HFFc6 (cell line): ENCODE measurements at regions not wholly inside any gene's neighbourhood (a gene's known extent, or its start where the extent isn't known, plus 50 kb on each side); places are given as distances from the start of the nearest gene placed in this dataset.

Experiments used
- DNase-seq: peaks from one replicate; pipeline ENCODE4 v3.0.0-alpha.2; 2018
- H3K27ac Mint-ChIP-seq: 2 replicates; pipeline ENCODE4 v1.8.0; 2020; ENCODE audit warnings: mild to moderate bottlenecking, mixed read lengths
- H3K27me3 Mint-ChIP-seq: 2 replicates; pipeline ENCODE4 v1.8.0; 2021; ENCODE audit warnings: mild to moderate bottlenecking, moderate library complexity, mixed read lengths; ENCODE audit not compliant: insufficient read depth
- H3K36me3 Mint-ChIP-seq: 2 replicates; pipeline ENCODE4 v1.8.0; 2021; ENCODE audit warnings: low read depth, mixed read lengths
- H3K4me1 Mint-ChIP-seq: 2 replicates; pipeline ENCODE4 v1.8.0; 2020; ENCODE audit warnings: low read depth, mixed read lengths
- H3K4me3 Mint-ChIP-seq: 2 replicates; pipeline ENCODE4 v1.8.0; 2020; ENCODE audit warnings: mild to moderate bottlenecking, moderate library complexity, mixed read lengths
- H3K9me3 Mint-ChIP-seq: 2 replicates; pipeline ENCODE4 v1.8.0; 2020; ENCODE audit warnings: mild to moderate bottlenecking, mixed read lengths
- TF ChIP-seq, protein P1 (sequence below): fragments of 200-600 bp; sonication (generic); IDR thresholded peaks from 2 replicates; pipeline ENCODE4 v1.5.0; 2021; ENCODE audit warnings: antibody characterized with exemption, mild to moderate bottlenecking

DNA sequence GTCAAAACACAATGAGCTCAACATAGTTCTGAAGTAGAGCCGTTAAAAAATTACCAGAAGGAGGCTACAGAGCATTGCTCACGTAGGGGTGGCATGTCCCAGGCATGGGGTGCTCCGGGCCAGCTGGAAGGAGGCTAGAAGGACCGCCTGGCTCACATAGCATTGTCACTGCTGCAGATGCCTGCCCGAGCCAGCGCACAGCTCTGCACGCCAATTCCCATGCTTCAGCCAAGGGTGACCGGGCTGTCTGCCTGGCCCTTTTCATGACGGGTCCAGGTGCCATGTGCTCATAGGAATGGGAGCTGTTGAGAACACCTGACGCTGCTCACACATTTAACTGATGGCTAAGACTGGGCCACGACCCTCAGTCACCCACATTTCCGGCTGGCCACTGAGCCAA lies 228.9 kb upstream of the FOXF1 start:
- no peaks in the 10 kb centered on the region for H3K9me3 Mint-ChIP-seq
- no peaks in the 10 kb centered on the region for H3K4me1 Mint-ChIP-seq
- TF ChIP-seq, protein P1, sequence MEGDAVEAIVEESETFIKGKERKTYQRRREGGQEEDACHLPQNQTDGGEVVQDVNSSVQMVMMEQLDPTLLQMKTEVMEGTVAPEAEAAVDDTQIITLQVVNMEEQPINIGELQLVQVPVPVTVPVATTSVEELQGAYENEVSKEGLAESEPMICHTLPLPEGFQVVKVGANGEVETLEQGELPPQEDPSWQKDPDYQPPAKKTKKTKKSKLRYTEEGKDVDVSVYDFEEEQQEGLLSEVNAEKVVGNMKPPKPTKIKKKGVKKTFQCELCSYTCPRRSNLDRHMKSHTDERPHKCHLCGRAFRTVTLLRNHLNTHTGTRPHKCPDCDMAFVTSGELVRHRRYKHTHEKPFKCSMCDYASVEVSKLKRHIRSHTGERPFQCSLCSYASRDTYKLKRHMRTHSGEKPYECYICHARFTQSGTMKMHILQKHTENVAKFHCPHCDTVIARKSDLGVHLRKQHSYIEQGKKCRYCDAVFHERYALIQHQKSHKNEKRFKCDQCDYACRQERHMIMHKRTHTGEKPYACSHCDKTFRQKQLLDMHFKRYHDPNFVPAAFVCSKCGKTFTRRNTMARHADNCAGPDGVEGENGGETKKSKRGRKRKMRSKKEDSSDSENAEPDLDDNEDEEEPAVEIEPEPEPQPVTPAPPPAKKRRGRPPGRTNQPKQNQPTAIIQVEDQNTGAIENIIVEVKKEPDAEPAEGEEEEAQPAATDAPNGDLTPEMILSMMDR, result no peak
- H3K36me3 Mint-ChIP-seq, result no peaks in the 10 kb centered on the region
- no peak for DNase-seq
- peaks cover 68% of the 10 kb centered on the region for H3K27me3 Mint-ChIP-seq
- no peak overlapping the region for H3K27ac Mint-ChIP-seq
- H3K4me3 Mint-ChIP-seq, result no peak overlapping the region

DNA sequence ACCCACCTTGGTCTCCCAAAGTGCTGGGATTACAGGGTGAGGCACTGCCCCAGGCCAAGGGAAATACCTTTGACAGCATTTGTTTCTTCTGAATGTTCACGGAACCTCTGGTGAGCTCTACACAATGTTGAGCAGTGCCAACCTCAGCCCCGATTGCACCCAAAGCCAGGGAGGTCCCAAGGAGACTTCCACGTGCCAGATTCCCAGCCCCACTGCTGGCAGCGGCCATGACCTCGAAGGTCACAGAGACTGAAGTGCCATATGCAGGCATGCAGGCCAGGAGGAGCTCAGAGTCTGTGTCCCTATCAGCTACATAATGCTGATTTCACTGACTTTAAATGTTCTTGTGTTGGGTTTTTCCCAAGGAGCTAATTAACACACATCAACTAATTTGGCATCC lies 226.4 kb upstream of the FOXF1 start:
- no peak for DNase-seq
- H3K36me3 Mint-ChIP-seq, result no peaks in the 10 kb centered on the region
- H3K27me3 Mint-ChIP-seq, result peaks cover 72% of the 10 kb centered on the region
- TF ChIP-seq, protein P1, result no peak
- no peak overlapping the region for H3K27ac Mint-ChIP-seq
- H3K4me3 Mint-ChIP-seq, result no peak overlapping the region
- no peaks in the 10 kb centered on the region for H3K9me3 Mint-ChIP-seq
- no peaks in the 10 kb centered on the region for H3K4me1 Mint-ChIP-seq

DNA sequence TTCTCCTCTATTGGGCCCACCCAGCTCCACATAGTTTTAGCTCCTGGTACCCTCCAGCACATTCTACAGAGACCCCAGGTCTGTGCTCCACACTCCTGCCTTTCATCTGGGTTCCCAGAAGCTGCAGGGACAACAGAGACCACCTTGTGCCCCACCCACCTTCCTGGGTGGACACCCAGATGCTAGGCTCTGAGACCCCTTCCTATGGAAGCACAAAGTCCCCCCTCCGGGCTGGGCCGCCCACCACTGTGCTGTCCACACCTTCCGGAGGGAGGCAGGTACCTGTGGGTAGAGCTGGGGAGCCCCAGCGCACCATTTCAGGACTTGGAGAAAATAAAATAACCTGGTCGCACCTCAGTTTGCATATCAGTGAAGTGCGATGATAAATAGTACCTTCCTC lies 224.9 kb upstream of the FOXF1 start:
- no peak overlapping the region for H3K27ac Mint-ChIP-seq
- H3K4me3 Mint-ChIP-seq, result no peak overlapping the region
- H3K27me3 Mint-ChIP-seq, result peaks cover 72% of the 10 kb centered on the region
- H3K4me1 Mint-ChIP-seq, result no peaks in the 10 kb centered on the region
- no peaks in the 10 kb centered on the region for H3K36me3 Mint-ChIP-seq
- TF ChIP-seq, protein P1, result no peak
- no peaks in the 10 kb centered on the region for H3K9me3 Mint-ChIP-seq
- DNase-seq, result no peak

DNA sequence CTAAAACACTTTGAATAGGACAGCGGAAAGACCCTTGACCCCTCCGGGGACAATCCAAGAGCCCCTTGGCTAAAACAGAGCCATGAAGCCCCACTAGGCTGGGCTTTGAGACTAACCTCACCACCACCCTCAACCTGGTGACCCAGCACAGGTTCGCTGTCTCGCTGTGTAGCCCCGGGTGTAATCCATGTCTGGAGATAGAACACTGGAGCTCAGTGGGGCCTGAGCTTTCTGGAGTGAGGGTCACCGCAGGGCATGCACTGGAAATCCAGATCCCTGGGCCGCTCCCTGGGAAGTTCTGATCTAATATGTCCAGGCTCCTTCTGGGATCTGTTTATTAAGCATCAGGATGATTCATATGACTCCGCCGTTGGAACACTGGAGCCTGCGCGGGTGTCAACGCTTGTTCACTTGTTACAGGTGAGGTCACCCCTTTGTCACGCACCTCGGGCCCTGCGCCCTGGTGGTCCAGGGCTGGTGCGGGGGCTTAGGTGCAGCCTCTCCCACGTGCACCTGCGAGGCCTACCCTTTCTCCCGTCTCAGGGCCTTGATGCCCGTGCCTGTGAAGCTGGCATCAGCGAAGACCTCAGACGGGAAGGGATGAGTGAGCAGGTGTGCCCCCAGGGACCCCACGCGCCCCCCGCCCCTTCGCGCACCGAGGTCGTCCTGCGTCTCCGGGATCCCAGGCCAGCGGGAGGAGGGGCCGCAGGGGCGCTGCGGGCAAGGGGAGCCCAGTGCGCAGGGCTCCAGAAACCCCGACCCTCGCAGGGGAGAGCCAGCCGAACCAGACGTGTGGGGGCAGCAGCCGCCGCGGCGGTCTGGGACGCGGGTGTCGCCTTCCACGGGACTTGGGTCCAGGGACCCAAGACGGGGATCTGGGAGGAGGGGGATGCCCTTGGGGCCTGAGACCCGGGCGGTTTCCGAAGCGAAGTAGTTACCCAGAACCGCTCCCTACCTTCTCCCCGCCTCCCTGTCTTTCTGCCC lies 224.1 kb upstream of the FOXF1 start:
- no peak overlapping the region for H3K4me3 Mint-ChIP-seq
- TF ChIP-seq, protein P1, result no peak
- H3K4me1 Mint-ChIP-seq, result no peaks in the 10 kb centered on the region
- H3K27me3 Mint-ChIP-seq, result peaks cover 73% of the 10 kb centered on the region
- DNase-seq, result no peak
- no peaks in the 10 kb centered on the region for H3K9me3 Mint-ChIP-seq
- H3K36me3 Mint-ChIP-seq, result no peaks in the 10 kb centered on the region
- no peak overlapping the region for H3K27ac Mint-ChIP-seq

DNA sequence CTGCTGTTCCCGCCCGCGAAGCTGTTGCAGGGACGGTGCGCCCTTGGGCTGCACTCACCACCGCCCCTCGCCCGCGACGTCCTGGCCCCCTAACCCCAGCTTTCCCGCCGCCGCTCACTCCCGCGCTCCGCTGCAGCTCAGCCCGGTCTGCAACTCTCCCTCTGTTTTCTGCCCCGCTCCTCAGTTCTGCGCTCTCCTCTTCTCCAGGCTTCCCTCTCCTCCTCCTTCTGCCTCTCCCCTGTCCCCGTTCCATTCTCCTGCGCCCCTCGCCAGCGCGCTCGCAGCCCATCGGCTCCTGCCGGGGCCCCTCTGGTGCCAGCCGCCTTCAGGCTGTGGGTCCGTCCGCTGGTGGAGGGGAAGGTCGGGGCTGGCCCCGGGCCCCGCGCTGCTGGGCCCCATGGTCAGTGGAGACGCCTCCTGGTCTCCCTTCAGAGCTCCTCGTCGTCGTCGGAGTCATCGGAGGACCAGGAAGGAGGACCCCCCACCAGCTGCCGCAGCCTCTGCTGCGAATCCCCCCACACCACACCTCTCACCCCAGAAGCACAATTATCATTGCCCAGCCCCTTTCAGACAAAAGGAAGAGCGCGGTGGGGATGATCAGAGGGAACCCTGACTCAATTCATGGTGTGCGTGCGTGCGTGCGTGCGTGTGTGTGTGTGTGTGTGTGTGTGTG lies 223.2 kb upstream of the FOXF1 start:
- no peak for DNase-seq
- H3K9me3 Mint-ChIP-seq, result no peaks in the 10 kb centered on the region
- H3K27me3 Mint-ChIP-seq, result peaks cover 74% of the 10 kb centered on the region
- no peak overlapping the region for H3K27ac Mint-ChIP-seq
- H3K4me1 Mint-ChIP-seq, result no peaks in the 10 kb centered on the region
- no peak overlapping the region for H3K4me3 Mint-ChIP-seq
- no peaks in the 10 kb centered on the region for H3K36me3 Mint-ChIP-seq
- TF ChIP-seq, protein P1, result no peak
